GM19372 (cell line): ENCODE measurements at regions not wholly inside any gene's neighbourhood (a gene's known extent, or its start where the extent isn't known, plus 50 kb on each side); places are given as distances from the start of the nearest gene placed in this dataset.
"Not testable (repeated sequence)": the region's sequence is repeated elsewhere in the genome, so short reads cannot be mapped to it uniquely, and the experiment has no call there.

Source experiments
- ATAC-seq: cut with Tn5 transposase; IDR thresholded peaks from one replicate; pipeline ENCODE4 v1.9.1; 2021; ENCODE audit warnings: mild to moderate bottlenecking, low read depth, moderate library complexity; ENCODE audit not compliant: unreplicated experiment

DNA sequence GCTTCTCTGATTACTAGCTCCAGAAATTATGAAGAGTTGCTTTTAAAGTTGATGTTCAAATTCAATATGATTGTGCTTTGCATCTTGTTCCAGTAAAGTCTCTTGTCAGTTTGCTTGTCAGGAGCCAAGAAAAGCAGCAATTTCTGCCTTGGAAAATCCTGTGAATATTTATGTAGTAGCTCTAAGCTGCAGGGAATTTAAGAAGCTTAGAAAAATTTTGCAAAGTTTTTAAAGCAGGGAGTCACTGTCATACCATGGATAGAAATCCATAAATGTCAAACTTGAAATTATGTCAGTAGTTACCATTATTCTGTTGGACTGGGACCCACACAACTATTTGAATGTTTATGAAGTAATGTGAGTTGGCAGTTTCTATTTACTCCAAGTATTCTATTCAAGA is 169.3 kb downstream of the TMEM200C start:
- no peak for ATAC-seq

DNA sequence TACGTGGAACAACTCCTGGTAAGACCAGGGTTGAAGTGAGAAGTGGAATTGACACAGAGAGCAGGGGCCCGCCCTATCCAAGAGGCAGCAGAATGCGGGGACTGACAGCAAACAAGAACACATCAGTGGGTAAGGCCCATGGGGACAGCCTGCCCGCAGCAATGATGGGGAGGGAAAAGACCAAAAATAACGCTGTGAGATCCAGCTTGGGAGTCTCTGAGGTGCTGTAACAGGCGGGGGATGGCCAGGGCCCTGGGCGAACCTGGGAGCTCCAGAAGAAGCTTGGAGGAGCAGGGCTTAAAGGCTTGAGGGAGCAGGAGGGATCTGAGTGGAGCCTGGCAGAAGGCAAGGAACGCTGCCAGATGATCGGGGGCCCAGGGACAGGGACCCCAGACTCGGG is 173.4 kb downstream of the TMEM200C start:
- ATAC-seq: no peak

GRCh38 chr18:5720132-5720531 is 175.2 kb downstream of the TMEM200C start:
- no peak for ATAC-seq

GRCh38 chr18:5717256-5717655 is 173.5 kb upstream of the EPB41L3 start:
- ATAC-seq: no peak

- no peak for ATAC-seq
Measured at GRCh38 chr18:5710676-5711075, 166.9 kb upstream of the EPB41L3 start.

DNA sequence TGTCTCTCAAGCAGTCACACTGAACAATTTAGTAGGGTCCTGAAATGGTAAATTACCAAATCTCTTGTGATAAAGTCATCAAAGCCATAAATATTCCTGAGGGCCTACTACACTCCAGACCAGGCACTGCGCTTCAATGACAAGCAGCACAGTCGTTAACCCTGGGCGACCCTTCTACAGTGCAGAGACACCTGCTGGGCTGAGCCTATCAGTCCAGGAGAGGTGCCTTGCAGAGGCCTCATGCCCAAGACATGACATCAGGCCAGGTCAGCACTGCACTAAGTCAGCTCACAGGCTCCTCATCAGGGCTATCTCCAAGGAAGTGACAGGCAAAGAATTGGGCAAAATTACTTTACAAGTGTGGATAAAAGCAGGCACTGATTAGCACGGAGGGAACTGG is 166.4 kb upstream of the EPB41L3 start:
- ATAC-seq: no peak

GRCh38 chr18:5709476-5710095 is 165.8 kb upstream of the EPB41L3 start:
- ATAC-seq: no peak

DNA sequence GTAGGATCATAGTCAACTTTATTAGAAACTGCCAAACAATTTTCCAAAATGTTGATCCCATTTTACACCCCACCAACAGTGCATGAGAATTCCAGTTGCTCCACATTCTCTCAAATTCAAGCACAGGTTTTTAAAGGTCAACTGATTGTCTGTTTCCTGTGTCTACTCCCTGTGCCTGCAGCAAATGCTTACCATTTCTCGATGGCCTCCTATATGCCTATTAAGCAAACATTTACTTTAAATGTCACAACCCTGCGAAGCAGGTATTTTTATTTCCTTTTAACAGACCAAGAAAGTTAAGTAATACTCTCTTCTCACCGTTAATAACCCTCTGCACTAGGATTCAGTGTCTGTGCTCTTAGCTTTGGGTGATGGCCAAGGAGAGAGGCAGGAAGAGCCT is 163.8 kb upstream of the EPB41L3 start:
- ATAC-seq: no peak

GRCh38 chr18:5705393-5705792 is 161.6 kb upstream of the EPB41L3 start:
- ATAC-seq: no peak

DNA sequence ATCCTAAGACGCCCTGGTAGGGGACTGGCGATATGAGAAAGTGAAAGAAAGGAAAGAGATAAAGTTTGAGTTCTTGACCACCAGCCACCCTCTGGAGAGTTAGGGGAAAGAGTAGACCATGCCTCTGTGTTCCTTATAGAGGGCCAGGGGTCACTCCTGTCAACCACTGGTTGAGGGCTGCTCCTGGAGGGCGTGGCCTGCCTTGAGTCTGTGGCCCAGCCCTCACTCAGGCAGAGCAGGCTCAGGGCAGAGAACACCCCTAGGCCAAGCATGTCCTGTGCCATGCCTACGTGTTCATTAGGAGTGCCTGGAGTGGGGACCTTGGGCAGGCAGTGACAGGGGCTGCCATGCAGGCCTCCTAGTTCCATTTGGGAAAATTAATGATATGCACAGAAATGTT is 161.1 kb upstream of the EPB41L3 start:
- ATAC-seq: no peak

DNA sequence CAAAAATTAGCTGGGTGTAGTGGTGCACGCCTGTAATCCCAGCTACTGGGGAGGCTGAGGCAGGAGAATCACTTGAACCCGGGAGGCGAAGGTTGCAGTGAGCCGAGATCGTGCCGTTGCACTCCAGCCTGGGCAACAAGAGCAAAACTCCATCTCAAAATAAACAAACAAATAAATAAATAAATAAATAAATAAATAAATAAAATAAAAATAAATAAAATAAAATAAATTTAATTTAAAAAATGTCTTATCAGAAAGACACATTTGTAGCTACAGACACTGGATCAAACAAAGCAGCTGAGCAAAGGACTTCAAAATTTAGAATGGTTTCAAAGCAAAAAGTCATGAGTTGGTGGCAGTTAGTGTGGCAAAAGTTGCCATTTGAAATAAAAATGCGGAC is 158.2 kb upstream of the EPB41L3 start:
- ATAC-seq: not testable (repeated sequence)

DNA sequence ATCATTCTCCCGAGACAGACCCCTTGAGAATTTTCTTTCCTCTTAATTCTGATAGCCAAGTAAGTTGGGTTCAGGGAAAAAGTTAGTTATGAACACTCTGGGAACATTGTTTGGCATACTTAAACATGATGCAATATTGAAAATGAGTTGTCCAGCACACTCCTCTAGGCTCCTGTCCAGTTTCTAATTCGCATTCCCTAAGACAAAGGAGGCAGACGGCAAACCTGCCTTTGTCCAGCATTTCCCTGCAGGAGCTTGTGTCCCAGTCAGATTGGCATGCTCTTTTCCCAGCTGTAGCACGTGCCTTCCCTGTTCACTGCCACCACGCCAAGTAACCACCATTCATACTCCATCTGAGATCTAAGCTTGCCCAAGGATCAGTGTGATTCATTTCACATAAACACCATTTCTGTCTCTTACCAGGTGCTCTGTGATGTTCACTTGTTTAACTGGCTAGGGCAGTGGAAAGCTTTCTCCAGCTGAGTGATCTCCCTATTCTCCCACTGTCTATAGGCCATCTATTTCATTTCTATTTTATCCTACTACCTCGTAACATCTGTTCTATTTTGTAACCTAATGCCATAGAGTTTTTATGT is 150.0 kb upstream of the EPB41L3 start:
- ATAC-seq: no peak

DNA sequence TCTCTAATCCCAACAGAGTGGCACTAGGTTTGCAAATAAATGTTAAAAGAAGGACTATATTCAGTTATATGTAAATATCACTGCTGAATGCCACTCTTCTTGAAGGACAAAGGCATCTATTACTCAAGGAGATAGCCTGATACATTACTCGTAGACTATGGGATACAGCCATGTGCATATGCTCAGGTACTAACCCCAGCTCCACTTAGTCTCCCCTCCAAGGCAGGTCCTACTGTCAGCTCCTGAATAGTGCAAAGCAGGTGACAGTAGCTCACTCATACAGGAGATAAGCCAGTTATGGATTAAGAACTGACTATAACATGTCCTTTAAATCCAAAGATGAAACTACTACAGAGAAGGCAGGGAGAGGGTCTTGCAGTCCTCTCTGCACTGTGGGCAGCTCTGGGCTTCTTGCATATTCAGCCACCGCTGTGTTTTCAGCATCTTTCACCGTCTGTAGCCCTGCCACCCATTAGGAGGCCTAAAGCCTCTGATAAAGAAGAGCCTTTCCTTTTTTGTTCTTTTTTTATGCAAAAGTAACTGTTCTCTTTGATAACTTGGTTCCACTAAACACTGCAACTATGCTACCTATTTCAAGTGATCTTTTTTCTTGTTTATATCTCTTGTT is 135.1 kb upstream of the EPB41L3 start:
- ATAC-seq: no peak

DNA sequence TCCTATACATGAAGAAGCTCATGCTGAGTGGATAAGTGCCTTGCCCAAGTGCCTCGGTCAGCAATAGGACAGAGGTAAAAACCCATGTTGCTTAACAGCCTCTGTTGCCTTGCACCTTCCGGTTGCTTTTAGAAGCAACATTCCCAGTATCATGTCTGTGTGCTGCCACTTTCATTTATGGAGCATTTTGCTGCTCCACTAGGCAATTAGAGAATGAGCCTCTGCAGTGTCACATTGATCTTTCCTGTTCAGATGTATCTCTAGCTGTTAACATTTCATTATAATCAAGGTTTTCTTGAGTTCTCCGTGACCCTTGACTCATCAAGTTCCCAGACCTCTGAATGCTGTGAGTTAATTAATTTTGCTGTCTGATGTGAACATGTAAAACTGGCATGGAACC is 134.5 kb upstream of the EPB41L3 start:
- no peak for ATAC-seq

DNA sequence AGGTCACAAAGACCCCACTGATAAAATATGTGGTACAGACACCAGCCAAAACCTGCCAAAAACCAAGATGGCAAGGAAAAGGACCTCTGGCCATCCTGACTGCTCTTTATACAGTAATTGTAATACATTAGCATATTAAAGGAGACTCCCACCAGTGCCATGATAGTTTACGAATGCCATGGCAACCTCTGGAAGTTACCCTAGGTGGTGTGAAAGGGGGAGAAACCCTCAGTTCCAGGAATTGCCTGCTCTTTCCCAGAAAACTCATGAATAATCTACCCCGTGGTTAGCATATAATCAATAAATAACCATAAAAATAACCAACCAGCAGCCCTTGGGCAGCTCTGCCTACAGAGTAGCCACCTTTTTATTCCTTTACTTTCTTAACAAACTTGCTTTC is 129.8 kb upstream of the EPB41L3 start:
- no peak for ATAC-seq

- ATAC-seq: no peak
Measured at GRCh38 chr18:5669585-5669984, 125.8 kb upstream of the EPB41L3 start.

GRCh38 chr18:5668087-5668715 is 124.4 kb upstream of the EPB41L3 start:
- ATAC-seq: no peak

GRCh38 chr18:5667356-5667755 is 123.6 kb upstream of the EPB41L3 start:
- no peak for ATAC-seq

- ATAC-seq: no peak
Measured at GRCh38 chr18:5662586-5663090, 118.8 kb upstream of the EPB41L3 start.

GRCh38 chr18:5661179-5661578 is 117.4 kb upstream of the EPB41L3 start:
- ATAC-seq: no peak

DNA sequence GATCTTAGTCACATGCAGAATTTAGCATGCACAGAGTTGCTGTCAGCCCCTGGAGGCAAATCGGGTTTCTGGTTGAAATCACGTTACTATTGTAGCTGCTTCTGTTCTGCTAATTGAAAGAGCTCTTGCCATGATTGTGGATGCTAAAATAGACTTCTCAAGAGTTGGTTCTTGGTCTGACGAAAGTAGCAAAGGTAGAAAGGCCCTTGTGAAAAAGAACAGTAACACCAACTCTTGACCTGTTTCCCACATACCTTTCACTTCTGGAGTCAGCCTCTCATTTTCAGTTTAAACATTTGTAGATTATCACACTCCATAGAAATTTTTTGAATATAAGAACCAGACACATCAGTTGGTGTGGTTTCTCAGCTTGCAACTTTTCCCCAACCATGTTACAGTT is 110.0 kb upstream of the EPB41L3 start:
- no peak for ATAC-seq

GRCh38 chr18:5651736-5652135 is 107.9 kb upstream of the EPB41L3 start:
- no peak for ATAC-seq
